ENCODE measurements at regions not wholly inside any gene's neighbourhood (a gene's known extent, or its start where the extent isn't known, plus 50 kb on each side); places are given as distances from the start of the nearest gene placed in this dataset.

- intact Hi-C loops (cut with micrococcal nuclease; ENCODE audit: unreplicated experiment) (no loop called here), in situ Hi-C loops (cut with MboI) (no loop called here)
- CTCF ChIA-PET, result interaction anchor here (2.0 kb wide), 1 partner anchor 7 kb away, joined by 5 read pairs; no protein-coding TSS in a partner anchor
- no TSS peak for BruUV-seq (replicated peaks)
- Histone ChIP-seq H3K36me3 (ENCODE audit: control insufficient read depth in 2 of 2, insufficient read depth in 2 of 2, low read length in 1 of 2) (no peaks in the 10 kb centered on the region), H3K4me1 (ENCODE audit: control insufficient read depth, insufficient read depth, low read length) (no peaks in the 10 kb centered on the region), H3K9ac (ENCODE audit: control insufficient read depth, insufficient read depth, low read length) (no peak overlapping the region), H3K79me2 (ENCODE audit: control insufficient read depth, insufficient read depth, low read length) (no peaks in the 10 kb centered on the region), H3K4me2 (ENCODE audit: control insufficient read depth, insufficient read depth) (no peak overlapping the region), H3K27ac (ENCODE audit: control insufficient read depth, insufficient read depth) (no peak overlapping the region), H3K9me3 (replicated peaks; ENCODE audit: control insufficient read depth, insufficient read depth, low read length) (no peaks in the 10 kb centered on the region), H4K20me1 (ENCODE audit: control insufficient read depth, insufficient read depth) (no peaks in the 10 kb centered on the region), H3K27me3 (replicated peaks in 1 of 2; ENCODE audit: control insufficient read depth in 2 of 2, insufficient read depth in 2 of 2, low read length in 1 of 2) (no peaks in the 10 kb centered on the region), H3K4me3 (no peak overlapping the region), H2AFZ (ENCODE audit: control insufficient read depth, low read depth, low read length) (no peak overlapping the region)
- TF ChIP-seq ZBTB33 (IDR thresholded peaks at IDR 0.05) (no peak), JUND (IDR thresholded peaks at IDR 0.05; ENCODE audit: low read depth, low read length) (no peak), IKZF2 (IDR thresholded peaks at IDR 0.05) (no peak), NR2F1 (conservative IDR thresholded peaks at IDR 0.05) (no peak), HDAC2 (IDR thresholded peaks at IDR 0.05) (no peak), TARDBP (IDR thresholded peaks at IDR 0.05; ENCODE audit: borderline replicate concordance) (no peak), ATF3 (IDR thresholded peaks at IDR 0.05; ENCODE audit: borderline replicate concordance, extremely low read depth, low read depth, low read length) (no peak), CBFB (IDR thresholded peaks at IDR 0.05; ENCODE audit: low read depth) (no peak), YBX1 (IDR thresholded peaks at IDR 0.05) (no peak), MTA2 (IDR thresholded peaks at IDR 0.05; ENCODE audit: low read depth) (no peak), CHD1 (IDR thresholded peaks at IDR 0.05; ENCODE audit: low read depth, low read length) (no peak), SP1 (IDR thresholded peaks at IDR 0.05; ENCODE audit: low read depth, low read length) (no peak), WRNIP1 (IDR thresholded peaks at IDR 0.05; ENCODE audit: borderline replicate concordance, low read depth, low read length) (no peak), CHD2 (IDR thresholded peaks at IDR 0.05; ENCODE audit: borderline replicate concordance, low read depth, low read length) (no peak), TCF12 (IDR thresholded peaks at IDR 0.05; ENCODE audit: low read depth, low read length) (no peak), MXI1 (IDR thresholded peaks at IDR 0.05; ENCODE audit: low read depth, low read length) (no peak)
- no peak for FAIRE-seq
- RAD21 ChIA-PET (ENCODE audit: unreplicated experiment), result no interaction called here
- POLR2A ChIA-PET, result no interaction called here
- SMC1A ChIA-PET (ENCODE audit: uncharacterized antibody, unreplicated experiment), result no interaction called here
- no peak for ATAC-seq
- WGBS (ENCODE audit: insufficient coverage, insufficient replicate concordance, low lambda C conversion rate, missing lambda C conversion rate), result 28% methylated on average over 7 of the region's 7 CpGs
- no peak for DNase-seq (ENCODE audit: low read depth, low spot score)
These were observed 514.5 kb downstream of the IRS2 start for GRCh38 chr13:109271555-109272541.

Measured in GM12878 (cell line).